Chondrocyte (in vitro differentiated cells): ENCODE measurements at regions not wholly inside any gene's neighbourhood (a gene's known extent, or its start where the extent isn't known, plus 50 kb on each side); places are given as distances from the start of the nearest gene placed in this dataset.
"Not testable (repeated sequence)": the region's sequence is repeated elsewhere in the genome, so short reads cannot be mapped to it uniquely, and the experiment has no call there.

ENCODE experiments used
- DNase-seq: peaks from one replicate; pipeline ENCODE4 v3.0.0; 2021; ENCODE audit warnings: mixed read lengths, low spot score
- H3K27ac Mint-ChIP-seq: one replicate; pipeline ENCODE4 v1.8.0; 2021; ENCODE audit warnings: mild to moderate bottlenecking, moderate library complexity, mixed read lengths; ENCODE audit not compliant: unreplicated experiment
- H3K27me3 Mint-ChIP-seq: 2 replicates; pipeline ENCODE4 v1.8.0; 2021; ENCODE audit warnings: low read depth, mixed read lengths
- H3K36me3 Mint-ChIP-seq: 2 replicates; pipeline ENCODE4 v1.8.0; 2021; ENCODE audit warnings: low read depth, mixed read lengths
- H3K4me1 Mint-ChIP-seq: 2 replicates; pipeline ENCODE4 v1.8.0; 2021; ENCODE audit warnings: low read depth, mild to moderate bottlenecking, mixed read lengths
- H3K4me3 Mint-ChIP-seq: one replicate; pipeline ENCODE4 v1.8.0; 2021; ENCODE audit warnings: mild to moderate bottlenecking, moderate library complexity, mixed read lengths; ENCODE audit not compliant: unreplicated experiment
- H3K9me3 Mint-ChIP-seq: 2 replicates; pipeline ENCODE4 v1.8.0; 2021; ENCODE audit warnings: low read depth, mixed read lengths
- TF ChIP-seq, protein P1 (sequence below): fragments of 200-600 bp; sonication (generic); IDR thresholded peaks from 2 replicates; pipeline ENCODE4 v1.5.0; 2021; ENCODE audit warnings: antibody characterized with exemption, mild to moderate bottlenecking, moderate library complexity

DNA sequence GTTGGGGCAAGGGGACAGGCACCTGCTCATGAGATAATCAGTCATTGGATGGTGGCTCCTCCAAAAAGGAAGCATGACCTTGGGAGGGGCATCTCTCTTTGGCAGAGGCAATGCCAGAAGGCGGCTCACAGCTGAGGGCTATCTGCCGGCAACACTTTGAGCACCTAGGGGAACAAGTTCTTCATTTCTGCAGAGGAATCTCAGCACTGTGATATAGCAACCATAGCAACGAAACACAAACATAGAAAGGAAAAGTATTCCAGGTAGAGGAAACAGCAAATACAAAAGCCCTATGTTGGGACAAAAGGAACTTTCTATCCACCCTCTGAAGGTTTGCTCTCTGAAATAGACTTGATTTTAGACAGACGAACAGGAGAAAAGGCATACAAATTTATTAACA, 89.1 kb upstream of the NEDD4L start:
- H3K27ac Mint-ChIP-seq, result no peak overlapping the region
- peaks cover 2% of the 10 kb centered on the region for H3K27me3 Mint-ChIP-seq
- no peaks in the 10 kb centered on the region for H3K9me3 Mint-ChIP-seq
- TF ChIP-seq, protein P1, sequence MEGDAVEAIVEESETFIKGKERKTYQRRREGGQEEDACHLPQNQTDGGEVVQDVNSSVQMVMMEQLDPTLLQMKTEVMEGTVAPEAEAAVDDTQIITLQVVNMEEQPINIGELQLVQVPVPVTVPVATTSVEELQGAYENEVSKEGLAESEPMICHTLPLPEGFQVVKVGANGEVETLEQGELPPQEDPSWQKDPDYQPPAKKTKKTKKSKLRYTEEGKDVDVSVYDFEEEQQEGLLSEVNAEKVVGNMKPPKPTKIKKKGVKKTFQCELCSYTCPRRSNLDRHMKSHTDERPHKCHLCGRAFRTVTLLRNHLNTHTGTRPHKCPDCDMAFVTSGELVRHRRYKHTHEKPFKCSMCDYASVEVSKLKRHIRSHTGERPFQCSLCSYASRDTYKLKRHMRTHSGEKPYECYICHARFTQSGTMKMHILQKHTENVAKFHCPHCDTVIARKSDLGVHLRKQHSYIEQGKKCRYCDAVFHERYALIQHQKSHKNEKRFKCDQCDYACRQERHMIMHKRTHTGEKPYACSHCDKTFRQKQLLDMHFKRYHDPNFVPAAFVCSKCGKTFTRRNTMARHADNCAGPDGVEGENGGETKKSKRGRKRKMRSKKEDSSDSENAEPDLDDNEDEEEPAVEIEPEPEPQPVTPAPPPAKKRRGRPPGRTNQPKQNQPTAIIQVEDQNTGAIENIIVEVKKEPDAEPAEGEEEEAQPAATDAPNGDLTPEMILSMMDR, result no peak
- no peak overlapping the region for H3K4me3 Mint-ChIP-seq
- H3K4me1 Mint-ChIP-seq, result peaks cover 12% of the 10 kb centered on the region
- no peaks in the 10 kb centered on the region for H3K36me3 Mint-ChIP-seq
- no peak for DNase-seq

DNA sequence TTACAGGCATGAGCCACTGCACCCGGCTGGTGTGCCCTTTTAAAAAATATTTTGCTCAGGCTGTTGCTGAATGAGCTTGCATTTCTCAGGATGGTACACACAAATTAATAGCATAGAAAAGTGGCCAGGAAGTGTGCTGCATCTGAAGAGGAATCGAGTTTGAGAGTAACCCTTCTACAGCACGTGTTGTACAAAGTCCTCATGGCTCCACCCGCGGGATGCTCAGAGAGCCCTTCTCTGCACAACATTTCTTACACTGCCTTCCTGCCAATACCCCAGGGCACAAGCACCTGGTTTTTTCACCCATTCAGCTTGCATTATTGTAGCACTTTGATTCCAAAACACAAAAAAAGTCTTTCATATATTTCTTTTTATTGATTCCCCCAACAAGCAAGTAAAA, 90.1 kb upstream of the NEDD4L start:
- Mint-ChIP-seq H3K4me3 (no peak overlapping the region), H3K4me1 (peaks cover 3% of the 10 kb centered on the region)

DNA sequence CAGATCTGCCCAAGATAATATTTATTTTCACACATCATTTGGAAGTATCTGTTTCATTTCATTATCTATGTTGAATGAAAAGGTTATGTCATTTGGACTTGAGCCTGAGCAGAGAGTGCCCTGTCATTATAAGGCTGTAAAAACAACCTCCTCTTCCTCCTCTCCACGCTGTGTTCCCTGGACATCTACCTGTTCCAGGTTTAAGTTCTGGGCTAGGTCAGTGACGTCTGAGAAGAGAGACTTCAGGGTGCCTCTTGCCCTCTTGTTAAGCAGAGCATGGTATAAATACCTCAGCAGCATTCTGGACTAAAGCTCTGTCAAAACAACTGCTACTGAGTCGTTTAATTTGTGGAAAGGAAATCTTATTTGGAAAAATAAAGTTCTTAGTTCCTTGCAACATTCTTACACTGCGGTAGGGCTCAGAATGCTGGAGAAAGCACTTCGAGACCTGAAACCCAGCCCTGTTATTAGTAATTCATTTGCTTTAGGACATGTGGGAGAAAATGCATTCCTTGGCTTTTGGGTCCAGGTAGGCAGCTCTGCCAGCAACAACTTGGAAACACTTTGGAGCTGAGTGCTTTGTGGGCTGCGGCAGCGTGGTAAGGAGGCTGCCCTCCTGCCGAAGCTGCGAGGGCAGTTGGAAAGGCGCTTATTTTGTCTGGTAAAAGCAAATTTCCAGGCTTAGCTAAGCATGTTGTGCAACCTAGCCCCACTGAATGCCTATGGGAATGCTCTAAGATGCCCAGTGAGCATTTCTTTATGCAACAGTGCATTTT, 91.8 kb upstream of the NEDD4L start:
- Mint-ChIP-seq H3K9me3 (no peaks in the 10 kb centered on the region), H3K4me3 (no peak overlapping the region), H3K27ac (no peak overlapping the region), H3K36me3 (no peaks in the 10 kb centered on the region), H3K4me1 (peaks cover 3% of the 10 kb centered on the region), H3K27me3 (no peaks in the 10 kb centered on the region)
- TF ChIP-seq, protein P1, result no peak
- no peak for DNase-seq

More for the DNA sequence above, 90.1 kb upstream of the NEDD4L start:
- Mint-ChIP-seq H3K36me3 (no peaks in the 10 kb centered on the region), H3K27ac (no peak overlapping the region), H3K9me3 (no peaks in the 10 kb centered on the region), H3K27me3 (peaks cover 2% of the 10 kb centered on the region)
- DNase-seq, result no peak
- TF ChIP-seq, protein P1, result no peak

DNA sequence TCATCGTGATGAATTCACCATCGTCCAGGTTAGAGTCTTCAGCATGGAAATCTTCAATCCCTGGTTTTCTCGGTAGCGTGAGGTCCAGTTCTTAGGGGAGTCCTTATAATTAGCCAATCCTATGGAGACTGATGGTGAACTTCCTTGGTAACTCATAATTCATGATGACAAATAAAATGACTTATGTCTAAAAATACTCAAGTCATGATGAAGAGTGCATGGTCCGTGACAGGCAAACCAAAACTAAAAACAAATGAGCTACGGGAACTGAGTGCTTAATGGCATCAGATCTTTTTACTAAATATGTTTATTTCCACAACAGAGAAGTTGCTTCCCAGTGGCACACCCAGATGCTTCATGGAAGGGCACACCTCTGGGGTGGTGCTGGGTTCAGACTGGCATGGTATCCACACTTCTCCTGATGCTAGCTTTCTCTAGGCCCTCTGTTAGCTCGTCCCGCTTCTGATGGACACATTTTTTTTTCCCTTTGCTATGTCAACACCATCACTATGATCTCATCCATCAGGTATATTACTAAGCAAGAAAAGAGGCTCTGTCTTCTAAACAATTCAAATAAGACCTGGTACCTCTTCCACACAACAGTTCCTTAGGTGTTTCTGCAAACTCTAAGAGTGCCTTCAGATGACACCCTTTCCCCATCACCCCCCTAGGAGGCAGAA, 92.8 kb upstream of the NEDD4L start:
- H3K4me3 Mint-ChIP-seq, result no peak overlapping the region
- no peaks in the 10 kb centered on the region for H3K36me3 Mint-ChIP-seq
- no peak overlapping the region for H3K27ac Mint-ChIP-seq
- H3K9me3 Mint-ChIP-seq, result no peaks in the 10 kb centered on the region
- no peaks in the 10 kb centered on the region for H3K27me3 Mint-ChIP-seq
- TF ChIP-seq, protein P1, result no peak
- no peak for DNase-seq
- peaks cover 3% of the 10 kb centered on the region for H3K4me1 Mint-ChIP-seq

DNA sequence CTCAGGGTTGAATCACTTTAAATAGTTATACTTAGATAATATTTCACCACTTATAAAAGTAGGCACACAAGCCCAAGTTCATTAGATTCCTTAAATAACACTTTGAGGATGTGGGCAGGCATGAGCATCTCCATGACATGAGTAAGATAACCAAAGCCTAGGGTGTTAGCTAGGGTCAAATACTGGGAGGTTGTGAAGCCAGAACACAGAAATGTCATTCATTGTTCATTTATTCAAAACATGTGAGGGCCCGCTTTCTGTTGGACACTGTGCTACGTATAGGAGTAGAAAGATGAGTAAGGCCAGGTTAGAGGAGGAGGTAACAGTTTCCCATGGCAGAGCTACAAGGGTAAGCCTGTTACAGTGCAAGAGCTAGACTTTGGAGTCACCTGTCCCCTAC, 93.5 kb upstream of the NEDD4L start:
- Mint-ChIP-seq H3K4me3 (no peak overlapping the region), H3K27me3 (no peaks in the 10 kb centered on the region), H3K36me3 (no peaks in the 10 kb centered on the region), H3K9me3 (no peaks in the 10 kb centered on the region), H3K4me1 (peaks cover 6% of the 10 kb centered on the region), H3K27ac (no peak overlapping the region)
- DNase-seq, result no peak
- TF ChIP-seq, protein P1, result no peak

DNA sequence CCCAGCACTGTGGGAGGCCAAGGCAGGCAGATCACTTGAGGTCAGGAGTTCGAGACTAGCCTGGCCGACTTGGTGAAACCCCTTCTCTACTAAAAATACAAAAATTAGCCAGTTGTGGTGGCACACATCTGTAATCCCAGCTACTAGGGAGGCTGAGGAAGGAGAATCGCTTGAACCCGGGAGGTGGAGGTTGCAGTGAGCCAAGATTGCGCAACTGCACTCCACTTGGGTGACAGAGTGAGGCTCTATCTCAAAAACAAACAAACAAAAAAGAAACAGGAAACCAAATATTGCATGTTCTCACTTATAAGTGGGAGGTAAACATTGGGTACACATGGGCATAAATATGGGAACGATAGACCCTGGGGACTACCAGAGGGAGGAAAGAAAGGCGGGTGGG, 94.7 kb upstream of the NEDD4L start:
- H3K9me3 Mint-ChIP-seq, H3K36me3 Mint-ChIP-seq, H3K4me3 Mint-ChIP-seq: not testable (repeated sequence)

More for the DNA sequence above, 94.7 kb upstream of the NEDD4L start:
- not testable (repeated sequence) for H3K4me1 Mint-ChIP-seq, H3K27ac Mint-ChIP-seq, H3K27me3 Mint-ChIP-seq, DNase-seq
